ENCODE measurements at regions not wholly inside any gene's neighbourhood (a gene's known extent, or its start where the extent isn't known, plus 50 kb on each side); places are given as distances from the start of the nearest gene placed in this dataset.

GRCh38 chr13:47459512-47459911, 541.6 kb downstream of the SUCLA2 start:
- Histone ChIP-seq H3K9ac (ENCODE audit: low read length) (no peak overlapping the region), H3K79me2 (ENCODE audit: control insufficient read depth, insufficient read depth, low read length) (no peaks in the 10 kb centered on the region), H3K4me3 (ENCODE audit: control extremely low read depth in 1 of 5, extremely low read depth in 1 of 5, insufficient read depth in 1 of 5, low read depth in 2 of 5, low read length in 4 of 5) (no peak overlapping the region), H3K9me3 (ENCODE audit: control extremely low read depth in 1 of 3, control insufficient read depth in 2 of 3, insufficient read depth in 1 of 3, low read length in 2 of 3) (peaks cover 0 to 11% (median 0%) of the 10 kb centered on the region in 3 donors), H3K4me1 (ENCODE audit: control insufficient read depth in 2 of 2, insufficient read depth in 2 of 2, low read length in 2 of 2) (no peaks in the 10 kb centered on the region), H3K27ac (ENCODE audit: low read length in 2 of 2) (no peak overlapping the region), H3K36me3 (replicated peaks in 1 of 2; ENCODE audit: control extremely low read depth in 1 of 2, control insufficient read depth in 1 of 2, extremely low read depth in 1 of 2, insufficient read depth in 2 of 2, low read length in 1 of 2) (no peaks in the 10 kb centered on the region), H3K27me3 (replicated peaks in 1 of 4; ENCODE audit: control extremely low read depth in 1 of 4, control insufficient read depth in 3 of 4, insufficient read depth in 4 of 4, low read length in 3 of 4) (no peaks in the 10 kb centered on the region), H4K20me1 (ENCODE audit: control insufficient read depth, insufficient read depth, low read length, poor library complexity, severe bottlenecking) (no peaks in the 10 kb centered on the region), H3K4me2 (replicated peaks; ENCODE audit: low read depth, low read length, poor library complexity, severe bottlenecking) (no peak overlapping the region), H2AFZ (ENCODE audit: insufficient read depth, low read depth, low read length, poor library complexity, severe bottlenecking) (no peak overlapping the region)
- ChIA-PET POLR2A (no interaction called here), CTCF (interaction anchor here (0.7 to 2.1 kb wide), 4 partner anchors 485 to 625 kb away, joined by 3 to 12 read pairs (median 8); no protein-coding TSS in a partner anchor)
- H3K9me3 Mint-ChIP-seq (ENCODE audit: insufficient read depth), result no peaks in the 10 kb centered on the region
- DNase-seq (peak; percentile 5), ATAC-seq (ENCODE audit: low read depth) (no peak)
- intact Hi-C loops (cut with micrococcal nuclease), result no loop called here
- no CpG with 5 or more reads among the region's 2 CpGs for WGBS (ENCODE audit: insufficient coverage)
- TF ChIP-seq CTCF (IDR thresholded peaks at IDR 0.05), result no peak
- TF ChIP-seq EZH2 (IDR thresholded peaks at IDR 0.05; ENCODE audit: borderline replicate concordance, insufficient read depth, low read depth, low read length, poor library complexity, severe bottlenecking), result no peak
- no peaks in the 10 kb centered on the region for H3K4me1 Mint-ChIP-seq
- no peaks in the 10 kb centered on the region for H3K27me3 Mint-ChIP-seq
- H3K27ac Mint-ChIP-seq, result no peak overlapping the region
- H3K4me3 Mint-ChIP-seq, result no peak overlapping the region

GRCh38 chr13:47457626-47458025, 543.4 kb downstream of the SUCLA2 start:
- peaks cover under 1% of the 10 kb centered on the region for H3K9me3 Mint-ChIP-seq (ENCODE audit: insufficient read depth)
- POLR2A ChIA-PET, result no interaction called here

More at GRCh38 chr13:47457626-47458025, 543.4 kb downstream of the SUCLA2 start:
- H3K4me3 Mint-ChIP-seq, result no peak overlapping the region
- no peak overlapping the region for H3K27ac Mint-ChIP-seq
- TF ChIP-seq CTCF (IDR thresholded peaks at IDR 0.05) (no peak), EZH2 (IDR thresholded peaks at IDR 0.05; ENCODE audit: borderline replicate concordance, insufficient read depth, low read depth, low read length, poor library complexity, severe bottlenecking) (no peak)
- Histone ChIP-seq H2AFZ (ENCODE audit: insufficient read depth, low read depth, low read length, poor library complexity, severe bottlenecking) (no peak overlapping the region), H3K4me3 (ENCODE audit: control extremely low read depth in 1 of 5, extremely low read depth in 1 of 5, insufficient read depth in 1 of 5, low read depth in 2 of 5, low read length in 4 of 5) (no peak overlapping the region), H3K27ac (ENCODE audit: low read length in 2 of 2) (no peak overlapping the region), H3K27me3 (replicated peaks in 1 of 4; ENCODE audit: control extremely low read depth in 1 of 4, control insufficient read depth in 3 of 4, insufficient read depth in 4 of 4, low read length in 3 of 4) (no peaks in the 10 kb centered on the region), H3K9me3 (ENCODE audit: control extremely low read depth in 1 of 3, control insufficient read depth in 2 of 3, insufficient read depth in 1 of 3, low read length in 2 of 3) (no peaks in the 10 kb centered on the region), H3K79me2 (ENCODE audit: control insufficient read depth, insufficient read depth, low read length) (no peaks in the 10 kb centered on the region), H3K4me2 (replicated peaks; ENCODE audit: low read depth, low read length, poor library complexity, severe bottlenecking) (no peak overlapping the region), H3K9ac (ENCODE audit: low read length) (no peak overlapping the region), H4K20me1 (ENCODE audit: control insufficient read depth, insufficient read depth, low read length, poor library complexity, severe bottlenecking) (no peaks in the 10 kb centered on the region), H3K4me1 (ENCODE audit: control insufficient read depth in 2 of 2, insufficient read depth in 2 of 2, low read length in 2 of 2) (no peaks in the 10 kb centered on the region), H3K36me3 (replicated peaks in 1 of 2; ENCODE audit: control extremely low read depth in 1 of 2, control insufficient read depth in 1 of 2, extremely low read depth in 1 of 2, insufficient read depth in 2 of 2, low read length in 1 of 2) (no peaks in the 10 kb centered on the region)
- intact Hi-C loops (cut with micrococcal nuclease), result no loop called here
- H3K27me3 Mint-ChIP-seq, result peaks cover 5% of the 10 kb centered on the region
- CTCF ChIA-PET, result no interaction called here
- DNase-seq (no peak), ATAC-seq (ENCODE audit: low read depth) (no peak)
- H3K4me1 Mint-ChIP-seq, result no peaks in the 10 kb centered on the region

Measured in B cell (primary cell).